ENCODE measurements at regions not wholly inside any gene's neighbourhood (a gene's known extent, or its start where the extent isn't known, plus 50 kb on each side); places are given as distances from the start of the nearest gene placed in this dataset.

GRCh38 chr2:128525653-128526052, 207.0 kb upstream of the HS6ST1 start:
- no peak overlapping the region for H3K27ac ChIP-seq (ENCODE audit: low read depth, low read length)
- H3K9me2 ChIP-seq (replicated peaks; ENCODE audit: control insufficient read depth, low read length), result no peaks in the 10 kb centered on the region
- no peaks in the 10 kb centered on the region for H3K27me3 ChIP-seq (ENCODE audit: control insufficient read depth, low read length)
- H4K20me1 ChIP-seq (ENCODE audit: control insufficient read depth, insufficient read depth, low read depth, low read length), result no peaks in the 10 kb centered on the region
- no peaks in the 10 kb centered on the region for H3F3A ChIP-seq (ENCODE audit: control insufficient read depth, insufficient read depth)
- no peak overlapping the region for H3K4me2 ChIP-seq (ENCODE audit: low read length)
- no peak overlapping the region for H3K4me3 ChIP-seq (ENCODE audit: low read length)
- TF ChIP-seq CTCF (IDR thresholded peaks at IDR 0.05; ENCODE audit: low read depth, low read length, poor library complexity, severe bottlenecking), result no peak
- no peak for TF ChIP-seq EZH2phosphoT487 (IDR thresholded peaks at IDR 0.05; ENCODE audit: borderline replicate concordance, low read length)
- no peaks in the 10 kb centered on the region for H3K9me3 ChIP-seq (ENCODE audit: control insufficient read depth, insufficient read depth, low read length)
- no peaks in the 10 kb centered on the region for H3K79me2 ChIP-seq (ENCODE audit: control insufficient read depth, low read length)
- H3K36me3 ChIP-seq (ENCODE audit: control insufficient read depth, low read length), result no peaks in the 10 kb centered on the region
- no peaks in the 10 kb centered on the region for H3K4me1 ChIP-seq (ENCODE audit: control insufficient read depth, low read length)

- no peak overlapping the region for H3K4me3 ChIP-seq (ENCODE audit: low read length)
- no peaks in the 10 kb centered on the region for H4K20me1 ChIP-seq (ENCODE audit: control insufficient read depth, insufficient read depth, low read depth, low read length)
- H3F3A ChIP-seq (ENCODE audit: control insufficient read depth, insufficient read depth), result no peaks in the 10 kb centered on the region
- H3K27ac ChIP-seq (ENCODE audit: low read depth, low read length), result no peak overlapping the region
- no peaks in the 10 kb centered on the region for H3K4me1 ChIP-seq (ENCODE audit: control insufficient read depth, low read length)
- H3K9me3 ChIP-seq (ENCODE audit: control insufficient read depth, insufficient read depth, low read length), result no peaks in the 10 kb centered on the region
- TF ChIP-seq CTCF (IDR thresholded peaks at IDR 0.05; ENCODE audit: low read depth, low read length, poor library complexity, severe bottlenecking) (no peak), EZH2phosphoT487 (IDR thresholded peaks at IDR 0.05; ENCODE audit: borderline replicate concordance, low read length) (no peak)
- no peaks in the 10 kb centered on the region for H3K36me3 ChIP-seq (ENCODE audit: control insufficient read depth, low read length)
- no peak overlapping the region for H3K4me2 ChIP-seq (ENCODE audit: low read length)
- H3K27me3 ChIP-seq (ENCODE audit: control insufficient read depth, low read length), result no peaks in the 10 kb centered on the region
- no peaks in the 10 kb centered on the region for H3K9me2 ChIP-seq (replicated peaks; ENCODE audit: control insufficient read depth, low read length)
- H3K79me2 ChIP-seq (ENCODE audit: control insufficient read depth, low read length), result no peaks in the 10 kb centered on the region
Observed at GRCh38 chr2:128526455-128526976, 207.8 kb upstream of the HS6ST1 start.

- Histone ChIP-seq H3K9me3 (ENCODE audit: control insufficient read depth, insufficient read depth, low read length) (no peaks in the 10 kb centered on the region), H3F3A (ENCODE audit: control insufficient read depth, insufficient read depth) (no peaks in the 10 kb centered on the region), H3K9me2 (replicated peaks; ENCODE audit: control insufficient read depth, low read length) (no peaks in the 10 kb centered on the region), H3K79me2 (ENCODE audit: control insufficient read depth, low read length) (no peaks in the 10 kb centered on the region), H3K27ac (ENCODE audit: low read depth, low read length) (no peak overlapping the region), H3K4me2 (ENCODE audit: low read length) (no peak overlapping the region), H3K27me3 (ENCODE audit: control insufficient read depth, low read length) (0 out of 2 replicates have a peak, but pooled peaks cover 3% of the 10 kb centered on the region), H3K4me3 (ENCODE audit: low read length) (no peak overlapping the region), H3K4me1 (ENCODE audit: control insufficient read depth, low read length) (no peaks in the 10 kb centered on the region), H3K36me3 (ENCODE audit: control insufficient read depth, low read length) (no peaks in the 10 kb centered on the region), H4K20me1 (ENCODE audit: control insufficient read depth, insufficient read depth, low read depth, low read length) (no peaks in the 10 kb centered on the region)
- TF ChIP-seq CTCF (IDR thresholded peaks at IDR 0.05; ENCODE audit: low read depth, low read length, poor library complexity, severe bottlenecking) (no peak), EZH2phosphoT487 (IDR thresholded peaks at IDR 0.05; ENCODE audit: borderline replicate concordance, low read length) (no peak)
Observed at GRCh38 chr2:128528133-128528532, 209.5 kb upstream of the HS6ST1 start.

All from DOHH2 (cell line).